WTC11 (cell line): ENCODE measurements at regions not wholly inside any gene's neighbourhood (a gene's known extent, or its start where the extent isn't known, plus 50 kb on each side); places are given as distances from the start of the nearest gene placed in this dataset.

Source experiments
- ATAC-seq: fragments of 200-7000 bp; cut with Tn5 transposase; 2 replicates; pipeline ENCODE4 v1.10.0; 2021; ENCODE audit warnings: mild to moderate bottlenecking, moderate library complexity
- CTCF ChIA-PET: fragments of 300-600 bp; sonication (Branson Sonifier 250); formaldehyde crosslinking; loops from one replicate; lab custom pipeline; 2021; ENCODE audit warnings: antibody characterized with exemption; lab: Charles Lee
- POLR2A ChIA-PET: fragments of 350-600 bp; sonication (Branson Sonifier 250); formaldehyde crosslinking; loops from one replicate; lab custom pipeline; 2021; ENCODE audit warnings: antibody characterized with exemption; lab: Charles Lee
- DNase-seq: peaks from one replicate; pipeline ENCODE4 v3.0.0; 2021; ENCODE audit warnings: low spot score
- H3K27ac Mint-ChIP-seq: 2 replicates; pipeline ENCODE4 v1.8.0; 2021; ENCODE audit warnings: mixed read lengths
- H3K27me3 Mint-ChIP-seq: 2 replicates; pipeline ENCODE4 v1.8.0; 2021; ENCODE audit warnings: low read depth, mild to moderate bottlenecking, moderate library complexity, mixed read lengths
- H3K36me3 Mint-ChIP-seq: 2 replicates; pipeline ENCODE4 v1.8.0; 2021; ENCODE audit warnings: mixed read lengths
- H3K4me1 Mint-ChIP-seq: 2 replicates; pipeline ENCODE4 v1.8.0; 2022; ENCODE audit warnings: mixed read lengths
- H3K4me3 Mint-ChIP-seq: 2 replicates; pipeline ENCODE4 v1.8.0; 2021; ENCODE audit warnings: mild to moderate bottlenecking, moderate library complexity, mixed read lengths
- H3K9me3 Mint-ChIP-seq: 2 replicates; pipeline ENCODE4 v1.8.0; 2021; ENCODE audit warnings: mixed read lengths
- ESRRA ChIP-seq: sonication (generic); formaldehyde crosslinking; IDR thresholded peaks from 2 replicates; pipeline ENCODE4 v1.8.1; 2022; ENCODE audit warnings: mild to moderate bottlenecking, missing genetic modification reagents, borderline replicate concordance
- ETV6 ChIP-seq: sonication (generic); formaldehyde crosslinking; IDR thresholded peaks from 2 replicates; pipeline ENCODE4 v1.8.1; 2022; ENCODE audit warnings: mild to moderate bottlenecking, missing genetic modification reagents
- FOXJ3 ChIP-seq: sonication (generic); formaldehyde crosslinking; IDR thresholded peaks from 2 replicates; pipeline ENCODE4 v1.9.0; 2021; ENCODE audit warnings: missing genetic modification reagents, mild to moderate bottlenecking, borderline replicate concordance
- GABPB1 ChIP-seq: sonication (generic); formaldehyde crosslinking; IDR thresholded peaks from 2 replicates; pipeline ENCODE4 v1.8.1; 2023; ENCODE audit warnings: mild to moderate bottlenecking, missing genetic modification reagents
- JAZF1 ChIP-seq: fragments of 250-450 bp; sonication (Bioruptor Pico); IDR thresholded peaks from 2 replicates; pipeline ENCODE4 v1.9.0; 2021; ENCODE audit warnings: moderate library complexity, mild to moderate bottlenecking, inconsistent platforms
- KAT7 ChIP-seq: sonication (generic); formaldehyde crosslinking; IDR thresholded peaks from 2 replicates; pipeline ENCODE4 v1.8.1; 2023; ENCODE audit warnings: missing genetic modification reagents, mild to moderate bottlenecking, borderline replicate concordance
- NFE2L1 ChIP-seq: sonication (generic); formaldehyde crosslinking; IDR thresholded peaks from 2 replicates; pipeline ENCODE4 v1.8.1; 2023; ENCODE audit warnings: missing genetic modification reagents
- NR2C2 ChIP-seq: sonication (generic); formaldehyde crosslinking; IDR thresholded peaks from 2 replicates; pipeline ENCODE4 v1.8.0; 2022; ENCODE audit warnings: mild to moderate bottlenecking, missing genetic modification reagents
- PREB ChIP-seq: sonication (generic); formaldehyde crosslinking; IDR thresholded peaks from 2 replicates; pipeline ENCODE4 v1.8.1; 2022; ENCODE audit warnings: mild to moderate bottlenecking, missing genetic modification reagents, moderate library complexity, borderline replicate concordance
- RELA ChIP-seq: sonication (generic); formaldehyde crosslinking; IDR thresholded peaks from 2 replicates; pipeline ENCODE4 v1.8.1; 2022; ENCODE audit warnings: missing genetic modification reagents, mild to moderate bottlenecking, borderline replicate concordance
- RORB ChIP-seq: fragments of 250-450 bp; sonication (Bioruptor Pico); IDR thresholded peaks from 2 replicates; pipeline ENCODE4 v1.9.0; 2021; ENCODE audit warnings: mild to moderate bottlenecking
- ZMAT4 ChIP-seq: fragments of 250-450 bp; sonication (Bioruptor Pico); IDR thresholded peaks from 2 replicates; pipeline ENCODE4 v1.9.0; 2021; ENCODE audit warnings: mild to moderate bottlenecking
- ZNF138 ChIP-seq: sonication (generic); formaldehyde crosslinking; conservative IDR thresholded peaks from 2 replicates; pipeline ENCODE4 v1.8.1; 2022; ENCODE audit warnings: mild to moderate bottlenecking, moderate library complexity, missing genetic modification reagents
- ZNF263 ChIP-seq: sonication (generic); formaldehyde crosslinking; IDR thresholded peaks from 2 replicates; pipeline ENCODE4 v1.8.1; 2022; ENCODE audit warnings: low read depth, mild to moderate bottlenecking, moderate library complexity, missing genetic modification reagents
- ZNF281 ChIP-seq: sonication (generic); formaldehyde crosslinking; IDR thresholded peaks from 2 replicates; pipeline ENCODE4 v1.8.0; 2023; ENCODE audit warnings: mild to moderate bottlenecking, missing genetic modification reagents
- ZSCAN18 ChIP-seq: fragments of 250-450 bp; sonication (Bioruptor Pico); IDR thresholded peaks from 2 replicates; pipeline ENCODE4 v2.1.2; 2022; ENCODE audit warnings: mild to moderate bottlenecking, moderate library complexity
- TF ChIP-seq, protein P1 (sequence below): sonication (generic); formaldehyde crosslinking; IDR thresholded peaks from 2 replicates; pipeline ENCODE4 v1.8.0; 2022; ENCODE audit warnings: mild to moderate bottlenecking, missing genetic modification reagents
- TF ChIP-seq, protein P2 (sequence below): fragments of 200-600 bp; IDR thresholded peaks from 2 replicates; pipeline ENCODE4 v1.8.0; 2022; ENCODE audit warnings: antibody characterized with exemption
- TF ChIP-seq, protein P3 (sequence below): sonication (generic); formaldehyde crosslinking; conservative IDR thresholded peaks from 2 replicates; pipeline ENCODE4 v1.8.1; 2023; ENCODE audit warnings: mild to moderate bottlenecking, low read depth, missing genetic modification reagents, moderate library complexity

DNA sequence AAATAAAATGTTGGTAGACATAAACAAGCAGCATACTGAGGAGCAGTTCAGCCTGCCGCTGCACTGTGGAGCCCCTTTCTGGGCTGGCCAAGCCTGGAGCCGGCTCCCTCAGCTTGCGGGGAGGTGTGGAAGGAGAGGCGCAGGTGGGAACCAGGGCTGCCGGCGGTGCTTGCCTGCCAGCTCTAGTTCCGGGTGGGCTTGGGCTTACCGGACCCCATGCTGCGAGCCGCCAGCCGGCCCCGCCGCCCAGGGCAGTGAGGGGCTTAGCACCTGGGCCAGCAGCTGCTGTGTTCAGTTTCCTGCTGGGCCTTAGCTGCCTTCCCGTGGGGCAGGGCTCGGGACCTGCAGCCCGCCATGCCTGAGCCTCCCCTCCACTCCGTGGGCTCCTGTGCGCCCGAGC is 672.9 kb upstream of the POM121L12 start:
- H3K27ac Mint-ChIP-seq: no peak overlapping the region
- peaks cover 15% of the 10 kb centered on the region for H3K9me3 Mint-ChIP-seq
- ATAC-seq: no peak
- no peaks in the 10 kb centered on the region for H3K4me1 Mint-ChIP-seq
- no peak for TF ChIP-seq PREB (CRISPR knock-in tag)
- no peak for TF ChIP-seq FOXJ3 (CRISPR knock-in tag)
- TF ChIP-seq ZNF281 (CRISPR knock-in tag): no peak
- TF ChIP-seq, protein P1, sequence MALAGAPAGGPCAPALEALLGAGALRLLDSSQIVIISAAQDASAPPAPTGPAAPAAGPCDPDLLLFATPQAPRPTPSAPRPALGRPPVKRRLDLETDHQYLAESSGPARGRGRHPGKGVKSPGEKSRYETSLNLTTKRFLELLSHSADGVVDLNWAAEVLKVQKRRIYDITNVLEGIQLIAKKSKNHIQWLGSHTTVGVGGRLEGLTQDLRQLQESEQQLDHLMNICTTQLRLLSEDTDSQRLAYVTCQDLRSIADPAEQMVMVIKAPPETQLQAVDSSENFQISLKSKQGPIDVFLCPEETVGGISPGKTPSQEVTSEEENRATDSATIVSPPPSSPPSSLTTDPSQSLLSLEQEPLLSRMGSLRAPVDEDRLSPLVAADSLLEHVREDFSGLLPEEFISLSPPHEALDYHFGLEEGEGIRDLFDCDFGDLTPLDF (CRISPR knock-in tag): no peak
- TF ChIP-seq, protein P2, sequence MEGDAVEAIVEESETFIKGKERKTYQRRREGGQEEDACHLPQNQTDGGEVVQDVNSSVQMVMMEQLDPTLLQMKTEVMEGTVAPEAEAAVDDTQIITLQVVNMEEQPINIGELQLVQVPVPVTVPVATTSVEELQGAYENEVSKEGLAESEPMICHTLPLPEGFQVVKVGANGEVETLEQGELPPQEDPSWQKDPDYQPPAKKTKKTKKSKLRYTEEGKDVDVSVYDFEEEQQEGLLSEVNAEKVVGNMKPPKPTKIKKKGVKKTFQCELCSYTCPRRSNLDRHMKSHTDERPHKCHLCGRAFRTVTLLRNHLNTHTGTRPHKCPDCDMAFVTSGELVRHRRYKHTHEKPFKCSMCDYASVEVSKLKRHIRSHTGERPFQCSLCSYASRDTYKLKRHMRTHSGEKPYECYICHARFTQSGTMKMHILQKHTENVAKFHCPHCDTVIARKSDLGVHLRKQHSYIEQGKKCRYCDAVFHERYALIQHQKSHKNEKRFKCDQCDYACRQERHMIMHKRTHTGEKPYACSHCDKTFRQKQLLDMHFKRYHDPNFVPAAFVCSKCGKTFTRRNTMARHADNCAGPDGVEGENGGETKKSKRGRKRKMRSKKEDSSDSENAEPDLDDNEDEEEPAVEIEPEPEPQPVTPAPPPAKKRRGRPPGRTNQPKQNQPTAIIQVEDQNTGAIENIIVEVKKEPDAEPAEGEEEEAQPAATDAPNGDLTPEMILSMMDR: no peak
- no peak for TF ChIP-seq JAZF1 (CRISPR knock-in tag)
- TF ChIP-seq ZMAT4: no peak
- TF ChIP-seq RELA (CRISPR knock-in tag): no peak
- no peak for TF ChIP-seq ZNF263
- ChIA-PET POLR2A (no interaction called here), CTCF (no interaction called here)
- H3K27me3 Mint-ChIP-seq: no peaks in the 10 kb centered on the region
- H3K4me3 Mint-ChIP-seq: no peak overlapping the region
- H3K36me3 Mint-ChIP-seq: peaks cover 5% of the 10 kb centered on the region
- DNase-seq: no peak

- Mint-ChIP-seq H3K27ac (no peak overlapping the region), H3K27me3 (no peaks in the 10 kb centered on the region), H3K9me3 (peaks cover 13% of the 10 kb centered on the region), H3K4me1 (no peaks in the 10 kb centered on the region), H3K4me3 (no peak overlapping the region), H3K36me3 (peaks cover 5% of the 10 kb centered on the region)
- TF ChIP-seq KAT7 (CRISPR knock-in tag): no peak
- DNase-seq: no peak
- POLR2A ChIA-PET: no interaction called here
- ATAC-seq: no peak
- CTCF ChIA-PET: no interaction called here
Measured at GRCh38 chr7:52360541-52360940, 674.9 kb upstream of the POM121L12 start.

DNA sequence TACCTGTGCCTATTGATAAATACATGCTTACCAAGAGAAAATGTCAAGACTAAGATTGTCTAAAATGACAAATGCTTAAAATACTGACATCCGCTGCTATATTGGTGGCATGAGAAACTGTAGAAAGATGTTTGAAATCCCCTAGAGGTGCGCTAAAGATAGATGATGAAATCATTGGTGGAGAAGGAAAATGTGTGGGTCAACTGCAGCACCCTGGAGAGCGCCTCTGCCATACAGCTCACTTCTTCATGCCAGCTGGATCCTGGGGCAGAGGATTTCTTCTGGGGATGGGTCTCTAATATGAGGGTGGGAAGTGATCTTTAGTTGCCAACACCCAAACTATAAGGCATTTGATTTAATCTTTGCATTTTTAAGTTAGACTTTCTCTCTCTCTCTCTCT is 680.4 kb upstream of the POM121L12 start:
- H3K4me1 Mint-ChIP-seq: no peaks in the 10 kb centered on the region
- no peak overlapping the region for H3K27ac Mint-ChIP-seq
- ChIA-PET CTCF (no interaction called here), POLR2A (no interaction called here)
- H3K4me3 Mint-ChIP-seq: no peak overlapping the region
- DNase-seq (peak; percentile 41), ATAC-seq (peak; percentile 60; the same call in 1 of the 2 replicates)
- H3K36me3 Mint-ChIP-seq: no peaks in the 10 kb centered on the region
- no peaks in the 10 kb centered on the region for H3K27me3 Mint-ChIP-seq
- H3K9me3 Mint-ChIP-seq: no peaks in the 10 kb centered on the region
- TF ChIP-seq JAZF1 (CRISPR knock-in tag) (no peak), ZSCAN18 (no peak), NR2C2 (CRISPR knock-in tag) (no peak), GABPB1 (no peak), ESRRA (no peak; the same call in 1 of the 2 replicates), ETV6 (no peak), RORB (CRISPR knock-in tag) (no peak), ZNF138 (CRISPR knock-in tag) (no peak), NFE2L1 (CRISPR knock-in tag) (no peak)
- TF ChIP-seq, protein P3, sequence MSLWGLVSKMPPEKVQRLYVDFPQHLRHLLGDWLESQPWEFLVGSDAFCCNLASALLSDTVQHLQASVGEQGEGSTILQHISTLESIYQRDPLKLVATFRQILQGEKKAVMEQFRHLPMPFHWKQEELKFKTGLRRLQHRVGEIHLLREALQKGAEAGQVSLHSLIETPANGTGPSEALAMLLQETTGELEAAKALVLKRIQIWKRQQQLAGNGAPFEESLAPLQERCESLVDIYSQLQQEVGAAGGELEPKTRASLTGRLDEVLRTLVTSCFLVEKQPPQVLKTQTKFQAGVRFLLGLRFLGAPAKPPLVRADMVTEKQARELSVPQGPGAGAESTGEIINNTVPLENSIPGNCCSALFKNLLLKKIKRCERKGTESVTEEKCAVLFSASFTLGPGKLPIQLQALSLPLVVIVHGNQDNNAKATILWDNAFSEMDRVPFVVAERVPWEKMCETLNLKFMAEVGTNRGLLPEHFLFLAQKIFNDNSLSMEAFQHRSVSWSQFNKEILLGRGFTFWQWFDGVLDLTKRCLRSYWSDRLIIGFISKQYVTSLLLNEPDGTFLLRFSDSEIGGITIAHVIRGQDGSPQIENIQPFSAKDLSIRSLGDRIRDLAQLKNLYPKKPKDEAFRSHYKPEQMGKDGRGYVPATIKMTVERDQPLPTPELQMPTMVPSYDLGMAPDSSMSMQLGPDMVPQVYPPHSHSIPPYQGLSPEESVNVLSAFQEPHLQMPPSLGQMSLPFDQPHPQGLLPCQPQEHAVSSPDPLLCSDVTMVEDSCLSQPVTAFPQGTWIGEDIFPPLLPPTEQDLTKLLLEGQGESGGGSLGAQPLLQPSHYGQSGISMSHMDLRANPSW (CRISPR knock-in tag): no peak
- TF ChIP-seq, protein P2: no peak
